CD4-positive, alpha-beta T cell treated with Interleukin-6 for 4 hours (primary cell): ENCODE measurements at regions not wholly inside any gene's neighbourhood (a gene's known extent, or its start where the extent isn't known, plus 50 kb on each side); places are given as distances from the start of the nearest gene placed in this dataset.

Experiments
- DNase-seq: peaks from one replicate; pipeline ENCODE4 v3.0.0-alpha.2; 2020; ENCODE audit warnings: mixed read lengths

DNA sequence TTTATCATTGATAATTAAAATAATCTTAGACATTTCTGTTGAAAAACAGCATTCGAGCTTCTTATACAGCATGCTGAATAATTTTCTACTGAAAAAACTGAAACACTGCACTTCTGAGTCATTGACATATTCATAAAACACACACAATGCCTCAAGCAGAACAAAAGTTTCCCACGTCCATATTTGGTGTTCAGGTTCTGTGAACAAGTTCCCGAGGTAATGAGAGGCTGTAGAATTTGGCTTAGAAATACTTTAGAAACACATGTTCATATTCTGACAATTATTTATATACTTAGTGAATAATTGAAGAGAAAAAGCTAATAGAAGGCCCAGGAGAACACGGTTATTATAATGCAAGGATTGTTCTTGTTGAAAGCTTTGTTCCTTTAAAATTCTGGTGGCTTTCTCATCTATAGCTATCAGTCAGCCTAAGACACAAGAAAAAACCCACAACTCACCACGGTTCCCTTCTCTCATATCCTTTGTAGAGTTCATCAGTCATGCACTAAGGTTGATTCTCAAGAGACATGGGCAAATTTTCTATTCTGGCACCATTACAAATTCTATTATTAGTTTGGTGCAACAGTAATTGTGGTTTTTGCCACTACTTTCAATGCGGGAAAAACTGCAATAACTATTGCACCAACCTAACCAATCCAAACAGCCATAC lies 194.4 kb downstream of the TMX3 start:
- DNase-seq = no peak

DNA sequence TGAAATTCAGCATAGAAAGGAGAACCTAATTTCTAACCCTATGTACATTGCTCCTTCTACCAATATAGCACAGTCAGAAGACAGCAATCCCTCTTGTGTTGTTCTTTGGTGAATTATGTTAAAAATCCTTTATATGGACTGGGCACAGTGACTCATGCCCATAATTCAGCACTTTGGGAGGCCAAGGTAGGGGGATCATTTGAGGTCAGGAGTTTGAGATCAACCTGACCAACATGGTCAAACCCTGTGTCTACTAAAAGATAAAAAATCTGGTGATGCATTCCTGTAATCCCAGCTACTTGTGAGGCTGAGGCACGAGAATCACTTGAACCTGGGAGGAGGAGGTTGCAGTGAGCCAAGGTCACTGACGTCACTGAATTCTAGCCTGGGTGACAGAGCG lies 195.6 kb downstream of the TMX3 start:
- no peak for DNase-seq

DNA sequence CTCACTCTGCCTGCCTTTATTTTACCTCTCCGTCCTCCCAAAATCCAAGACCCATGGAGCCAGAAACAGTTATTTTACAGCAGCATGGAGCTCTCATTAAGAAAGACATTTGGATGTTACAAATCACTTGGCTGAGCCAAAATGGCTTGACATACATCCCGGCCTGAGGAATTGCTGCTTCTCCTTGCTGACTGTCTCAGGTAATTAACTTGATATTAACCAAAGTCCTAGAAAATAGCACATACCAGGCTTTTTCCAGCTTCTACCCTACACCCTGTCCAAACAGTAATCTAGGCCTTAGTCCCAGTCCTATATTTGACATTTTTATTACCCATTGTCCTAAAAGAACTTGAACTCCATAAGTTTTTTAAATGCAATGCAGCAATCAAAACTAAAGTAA lies 205.0 kb downstream of the TMX3 start:
- no peak for DNase-seq

DNA sequence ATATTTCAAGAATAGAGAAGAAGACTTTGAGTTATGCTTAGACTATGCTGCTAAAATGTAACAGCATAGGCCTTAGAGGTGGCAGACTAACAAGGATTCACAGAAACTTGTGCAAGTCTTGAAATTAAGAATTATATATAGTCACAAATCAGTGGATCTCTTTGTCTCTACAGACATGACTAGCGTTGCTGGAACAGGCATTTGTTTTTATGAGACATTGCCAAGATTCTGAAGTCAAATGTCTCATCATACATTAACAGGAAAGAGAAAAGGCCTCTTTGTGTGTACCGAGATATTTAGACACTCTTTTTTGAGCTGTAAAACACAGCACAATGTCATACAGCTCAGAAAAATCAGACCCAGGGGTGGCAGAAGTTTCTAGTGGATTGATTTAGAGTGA lies 207.1 kb downstream of the TMX3 start:
- DNase-seq = no peak

DNA sequence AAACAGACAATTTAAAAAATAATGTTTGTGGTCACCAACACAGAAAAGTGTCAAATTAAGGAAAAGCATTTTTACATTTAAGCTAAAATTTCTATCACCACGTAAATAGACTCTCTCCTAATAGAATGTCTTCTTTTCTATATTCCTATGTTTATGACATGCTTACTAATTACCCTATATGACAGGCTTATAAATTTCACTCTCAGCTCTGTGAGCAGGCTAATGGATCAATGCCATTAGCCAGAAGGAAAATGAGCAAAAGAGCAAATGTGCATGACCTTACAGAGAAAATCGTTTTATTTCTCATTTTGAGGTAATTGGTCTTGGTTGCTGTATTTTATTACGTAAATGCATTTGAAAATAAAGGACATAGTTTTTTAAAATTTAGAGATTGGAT lies 209.7 kb downstream of the TMX3 start:
- DNase-seq = no peak

DNA sequence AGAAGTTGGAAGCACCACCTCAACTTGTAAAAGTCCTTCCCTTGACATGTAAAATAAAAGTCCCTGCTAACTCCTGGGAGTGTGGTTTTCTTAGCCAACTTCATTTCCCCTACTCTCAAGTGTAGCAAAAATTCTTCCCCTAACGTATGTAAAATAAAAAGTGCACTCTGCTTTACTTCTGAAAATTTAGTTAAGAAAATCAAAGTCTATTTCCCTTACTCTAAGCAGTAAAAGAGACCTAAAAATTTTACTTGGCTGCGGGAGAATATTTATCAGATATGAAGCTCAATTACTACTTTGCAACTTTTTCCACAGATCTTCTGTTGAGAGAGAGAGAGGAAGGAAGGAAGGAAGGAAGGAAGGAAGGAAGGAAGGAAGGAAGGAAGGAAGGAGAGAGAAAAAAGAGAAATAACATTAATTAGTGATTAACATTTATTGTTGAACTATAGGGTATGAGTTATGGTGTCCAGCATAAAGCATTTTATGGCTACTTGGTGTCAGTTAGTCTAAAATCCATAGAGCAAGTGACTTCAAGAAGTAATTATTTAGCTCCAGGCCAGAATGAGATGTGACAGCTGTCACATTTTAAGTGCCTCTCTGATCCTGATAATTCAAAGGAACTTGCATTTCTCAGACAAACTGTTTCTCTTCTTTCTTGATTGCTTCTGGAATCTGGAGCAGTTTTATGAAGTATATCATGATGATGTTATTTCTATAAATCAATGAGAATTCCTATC lies 210.3 kb downstream of the TMX3 start:
- DNase-seq = no peak

DNA sequence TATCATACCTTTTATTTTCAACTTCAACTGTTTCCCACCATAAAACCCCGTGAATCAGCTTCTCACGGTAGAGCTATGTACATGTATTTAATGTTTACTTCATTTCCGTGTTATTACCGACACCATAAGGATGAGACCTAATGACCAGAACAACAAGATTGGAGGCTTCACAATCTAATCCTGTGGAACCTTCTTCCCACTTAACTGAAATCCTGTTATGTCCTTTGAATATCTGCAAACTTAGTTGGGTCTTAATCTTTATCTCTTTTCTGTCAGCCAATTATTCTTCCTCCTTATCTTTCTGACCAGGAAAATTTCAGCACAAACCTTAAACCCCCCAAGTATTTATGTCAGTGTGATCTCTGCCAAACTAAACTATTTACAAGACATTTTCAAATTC lies 214.4 kb downstream of the TMX3 start:
- DNase-seq = no peak

DNA sequence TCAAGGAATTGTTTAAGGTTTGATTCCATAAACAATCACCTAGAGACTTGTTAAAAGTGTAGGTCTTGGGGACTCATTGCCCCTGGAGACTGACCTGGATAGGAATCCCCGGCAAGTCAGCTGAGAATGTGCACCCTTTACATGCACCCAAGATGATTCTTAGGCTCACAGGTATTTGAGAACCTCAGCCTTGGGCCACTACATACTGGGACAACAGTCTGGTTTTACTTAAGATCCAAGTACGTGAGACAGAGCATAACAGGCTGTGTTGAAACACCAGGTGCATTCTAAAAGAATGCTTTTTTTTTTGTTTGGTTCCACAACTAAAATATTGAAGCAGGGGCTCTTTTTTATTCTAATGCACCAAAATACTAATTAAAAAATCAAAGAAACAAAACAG lies 215.8 kb downstream of the TMX3 start:
- no peak for DNase-seq

DNA sequence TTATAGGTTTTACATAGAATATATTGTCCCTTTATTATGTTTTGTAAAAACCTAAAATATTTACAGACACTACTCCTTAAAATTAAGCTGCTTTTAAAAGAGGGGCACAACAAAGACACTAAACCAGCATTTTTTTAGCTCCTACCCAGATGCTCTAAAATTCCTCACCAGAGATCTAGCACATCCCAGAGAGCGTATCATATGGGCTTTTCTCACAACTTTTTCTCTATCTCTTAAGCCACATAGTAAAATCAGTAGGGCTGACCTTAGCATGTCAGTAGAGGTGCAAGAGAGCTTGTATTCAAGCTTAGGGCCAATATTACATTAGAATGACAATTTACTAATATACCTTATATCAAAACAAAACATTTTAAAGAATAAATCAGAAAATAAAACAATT lies 216.3 kb downstream of the TMX3 start:
- DNase-seq = no peak

DNA sequence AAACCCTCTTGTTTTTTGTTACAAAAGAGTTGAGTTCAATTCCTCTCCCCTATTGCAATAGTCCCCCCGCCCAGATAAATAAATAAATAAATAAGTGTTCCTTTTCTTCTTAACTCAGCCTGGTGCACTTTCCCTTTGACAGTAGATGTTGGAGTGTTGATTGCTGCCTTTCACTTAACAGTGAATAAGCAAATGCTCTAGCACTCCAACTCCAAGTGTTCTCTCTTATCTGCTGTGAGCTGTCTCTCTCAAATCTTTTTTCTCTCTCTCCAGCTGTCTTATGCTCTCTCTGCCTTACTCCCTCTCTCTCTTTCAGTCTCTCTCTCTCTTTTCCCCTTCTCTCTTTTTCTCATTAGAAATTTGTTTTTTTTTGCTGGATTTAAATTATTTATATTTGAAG lies 216.7 kb downstream of the TMX3 start:
- no peak for DNase-seq

DNA sequence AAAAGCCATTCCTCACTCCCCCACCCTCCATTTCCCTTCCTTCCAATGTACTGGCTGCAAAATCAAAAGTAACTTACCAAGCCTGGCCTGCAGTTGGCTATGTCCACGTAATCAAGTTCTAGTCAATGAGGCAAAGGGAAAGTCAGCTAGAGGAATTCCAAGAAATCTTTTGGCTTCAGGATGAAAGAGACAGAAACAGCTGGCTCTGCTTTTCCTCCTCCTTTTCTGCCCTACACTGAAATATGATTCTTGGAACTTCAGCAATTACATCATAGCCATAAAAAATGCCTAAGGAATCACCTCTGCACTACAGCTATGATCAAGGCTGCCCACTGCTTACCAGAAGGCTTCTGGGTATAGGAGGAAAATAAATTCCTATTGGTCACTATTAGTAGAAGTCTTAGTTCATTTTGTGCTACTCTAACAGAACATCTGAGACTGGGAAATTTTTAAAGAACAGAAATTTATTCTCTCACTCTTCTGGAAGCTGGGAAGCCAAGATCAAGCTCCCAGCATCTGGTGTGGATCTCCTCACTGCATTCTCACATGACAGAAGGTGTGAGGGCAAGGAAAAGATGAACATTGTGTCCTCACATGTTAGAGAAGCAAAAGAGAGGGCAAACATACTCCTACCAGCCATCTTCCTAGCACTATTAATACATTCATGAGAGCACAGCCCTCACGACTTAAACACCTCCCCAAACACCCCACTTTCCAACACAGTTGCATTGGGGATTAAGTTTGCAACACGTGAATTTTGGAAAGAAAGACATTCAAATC lies 219.9 kb downstream of the TMX3 start:
- no peak for DNase-seq

DNA sequence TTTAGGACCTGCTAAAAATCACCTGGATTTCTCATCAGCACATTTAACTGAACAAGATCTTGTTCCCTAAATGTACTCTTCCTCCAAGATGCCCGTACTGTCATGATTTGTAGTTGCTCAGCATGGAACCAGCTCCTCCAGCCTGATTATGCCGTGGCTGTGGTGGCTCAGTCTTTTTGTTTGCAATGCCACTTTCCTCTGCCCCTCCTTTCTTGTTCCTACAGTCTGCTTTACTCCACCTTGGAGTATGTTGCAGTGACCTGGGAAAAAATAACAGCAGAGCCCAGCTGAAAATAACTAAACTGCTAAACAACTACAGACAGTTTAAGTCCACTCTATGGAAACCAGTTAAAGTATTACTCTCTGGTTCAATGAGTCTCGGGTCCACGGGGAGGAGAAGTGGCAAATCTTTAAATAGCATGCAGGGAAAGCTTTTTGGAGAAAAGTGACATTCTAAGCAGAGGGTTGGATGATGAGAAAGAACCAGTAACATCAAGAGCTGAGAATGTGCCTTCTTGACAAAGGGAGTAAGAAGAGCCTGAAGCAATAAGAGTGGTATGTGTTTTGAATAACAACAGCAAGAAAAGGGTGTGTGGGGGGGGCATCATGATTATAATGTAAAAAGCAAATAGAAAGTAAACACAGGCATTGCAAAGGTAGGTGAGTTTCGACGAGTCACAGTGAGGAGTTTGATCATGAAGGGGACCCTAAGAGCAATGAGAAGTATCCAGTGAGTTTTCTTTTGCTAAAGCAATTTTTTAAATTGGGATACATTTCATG lies 225.7 kb downstream of the TMX3 start:
- no peak for DNase-seq

DNA sequence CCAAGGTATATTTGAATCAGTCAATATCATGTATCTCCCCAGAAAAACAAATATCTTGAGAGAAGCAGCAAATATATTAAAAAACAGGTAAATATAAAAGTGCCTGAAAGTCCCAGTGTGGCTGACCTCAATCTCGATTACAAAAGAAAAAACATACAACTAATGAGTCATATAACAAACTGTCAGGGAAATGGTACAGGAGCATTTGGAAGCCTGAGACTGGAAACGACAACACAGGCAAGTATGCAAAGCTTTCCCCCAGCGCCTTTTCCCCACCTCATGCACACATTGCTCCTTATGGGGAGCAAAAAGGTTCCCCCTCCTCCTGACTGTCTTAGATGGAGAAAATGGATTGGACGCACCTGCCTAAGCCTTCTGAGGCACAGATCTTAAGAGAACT lies 230.7 kb downstream of the TMX3 start:
- no peak for DNase-seq

DNA sequence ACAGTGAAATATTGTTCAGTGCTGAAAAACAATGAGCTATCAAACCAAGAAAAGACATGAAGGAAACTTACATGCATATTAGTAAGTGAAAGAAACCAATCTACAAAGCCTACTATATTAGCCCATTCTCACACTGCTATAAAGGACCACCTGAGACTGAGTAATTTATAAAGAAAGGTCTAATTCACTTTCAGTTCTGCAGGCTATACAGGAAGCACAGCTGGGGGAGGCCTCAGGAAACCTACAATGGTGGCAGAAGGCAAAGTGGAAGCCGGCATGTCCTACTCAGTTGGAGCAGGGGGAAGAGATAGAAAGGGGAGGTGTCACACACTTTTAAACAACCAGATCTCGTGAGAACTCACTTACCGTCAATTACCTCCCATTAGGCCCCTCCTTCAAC lies 232.1 kb downstream of the TMX3 start:
- DNase-seq = no peak

DNA sequence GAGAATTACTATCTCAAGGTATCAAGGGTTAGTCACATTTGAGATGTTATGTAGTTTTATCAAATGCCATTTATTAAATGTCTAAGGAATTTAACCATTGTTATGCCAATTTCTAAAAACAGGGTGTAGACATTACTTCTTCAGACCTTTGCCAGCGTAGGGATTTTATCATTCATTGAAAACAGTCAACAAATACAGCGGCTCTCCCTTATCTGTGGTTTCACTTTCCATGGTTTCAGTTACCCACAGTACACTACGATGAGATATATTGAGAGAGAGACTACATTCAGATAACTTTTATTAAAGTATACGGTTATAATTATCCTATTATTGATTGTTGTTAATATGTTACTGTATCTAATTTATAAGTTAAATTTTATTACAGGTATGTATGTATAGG lies 234.7 kb downstream of the TMX3 start:
- DNase-seq = no peak

DNA sequence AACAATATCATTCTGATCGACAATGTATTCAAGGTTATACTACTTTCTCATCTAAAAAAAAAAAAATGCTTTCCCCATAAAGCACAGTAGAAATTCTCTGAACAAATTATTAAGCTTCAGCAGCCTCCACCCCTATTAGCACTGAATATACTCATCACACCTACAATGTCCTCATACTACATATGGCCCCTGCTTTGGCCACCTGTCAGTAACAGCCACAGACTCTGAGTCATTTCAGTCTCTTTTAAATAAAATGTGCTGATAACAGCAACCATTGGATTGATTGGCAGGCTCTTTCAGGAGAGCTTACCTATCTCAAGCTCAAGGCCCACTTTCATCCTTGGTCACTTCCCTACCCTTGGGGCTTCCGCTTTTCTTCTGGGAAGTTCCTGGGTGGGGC lies 236.7 kb downstream of the TMX3 start:
- DNase-seq = no peak

DNA sequence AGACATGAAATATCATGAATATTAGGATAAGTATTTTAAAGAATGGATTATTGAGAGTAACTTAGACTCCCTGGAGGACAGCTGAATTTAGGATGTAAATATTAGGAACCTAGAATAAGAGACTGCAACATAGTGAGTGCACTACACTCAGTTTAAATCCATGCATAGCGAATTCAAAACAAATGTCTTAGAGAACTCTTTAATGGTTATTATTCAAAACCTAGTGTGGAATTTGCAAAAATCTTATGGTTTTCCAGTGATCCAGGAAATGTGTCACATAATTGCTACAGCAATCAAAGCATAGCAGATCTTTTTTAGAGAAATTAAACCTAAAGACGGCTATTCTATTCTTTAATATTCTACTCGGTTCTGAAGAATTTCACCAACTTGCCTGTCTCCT lies 239.0 kb downstream of the TMX3 start:
- DNase-seq = no peak

DNA sequence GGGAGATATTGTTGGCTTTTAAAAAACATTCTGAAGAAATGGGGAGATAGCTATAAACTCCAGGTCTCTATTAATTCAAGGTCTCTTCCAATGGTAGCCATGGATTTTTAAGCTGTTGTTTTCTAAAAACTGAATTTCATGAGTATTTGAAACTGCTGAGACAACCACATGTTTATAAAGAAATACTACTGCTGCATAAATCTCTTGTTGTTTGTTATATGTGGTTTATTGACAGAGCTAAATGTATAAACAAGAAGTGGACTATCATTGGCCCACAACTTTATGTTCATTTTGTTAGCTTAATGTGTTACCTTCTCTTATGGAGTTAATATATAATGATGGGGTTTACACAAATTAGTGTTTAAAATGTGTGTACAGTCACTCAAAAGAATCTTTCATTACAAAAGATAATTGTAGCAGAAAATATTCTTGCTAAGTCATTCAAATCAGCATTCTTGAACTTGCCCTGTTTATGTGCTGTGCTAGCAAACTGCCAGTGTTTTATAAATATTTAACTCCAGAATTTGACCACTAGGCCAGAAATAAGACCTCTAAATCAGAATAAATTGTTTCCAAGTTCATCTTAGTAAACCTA lies 242.1 kb downstream of the TMX3 start:
- DNase-seq = no peak

DNA sequence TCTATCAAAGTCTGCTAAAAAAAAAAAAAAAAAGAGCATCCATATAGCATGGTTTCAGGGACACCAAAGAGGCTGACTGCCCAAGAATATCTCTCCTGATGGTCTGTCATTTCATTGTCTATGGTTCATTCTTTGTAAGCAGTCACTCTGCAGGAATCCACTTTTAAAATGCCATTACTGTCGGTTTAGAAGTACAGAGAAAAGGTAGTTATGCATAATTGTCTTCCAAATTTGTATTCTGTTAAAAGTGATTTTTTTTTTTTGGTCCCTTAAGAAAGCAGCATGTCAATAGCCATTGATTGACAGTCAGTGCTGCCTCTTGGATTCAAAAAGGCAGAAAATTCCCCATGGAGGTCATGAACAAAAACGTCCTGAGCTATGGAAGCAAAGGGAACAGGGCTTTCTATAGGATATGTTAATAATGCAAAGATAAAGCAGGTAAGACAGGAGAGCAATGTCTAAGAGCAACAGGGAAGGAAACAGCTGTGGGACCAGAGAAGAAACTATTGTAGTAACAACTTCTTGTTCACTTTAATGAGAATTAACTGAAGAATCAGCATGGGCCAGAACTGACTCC lies 245.8 kb downstream of the TMX3 start:
- no peak for DNase-seq

DNA sequence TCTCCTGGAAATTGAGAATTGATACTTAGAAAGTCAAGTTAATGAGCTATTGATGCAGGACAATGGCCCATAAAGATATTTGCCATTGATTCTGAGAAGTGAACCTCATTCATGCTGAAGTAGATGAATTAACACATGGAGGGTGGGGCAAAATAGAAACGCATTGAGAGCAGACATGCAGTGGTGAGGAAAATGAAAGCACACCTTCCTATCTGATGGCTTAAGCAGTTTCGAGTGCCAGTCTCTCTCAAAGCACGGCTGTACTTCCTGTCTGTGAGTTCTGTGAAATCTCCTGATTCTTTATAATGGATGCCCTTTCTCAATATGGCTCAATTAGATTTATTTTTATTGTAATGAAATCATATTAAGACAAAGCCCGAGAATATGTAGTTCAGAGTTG lies 247.0 kb downstream of the TMX3 start:
- no peak for DNase-seq

DNA sequence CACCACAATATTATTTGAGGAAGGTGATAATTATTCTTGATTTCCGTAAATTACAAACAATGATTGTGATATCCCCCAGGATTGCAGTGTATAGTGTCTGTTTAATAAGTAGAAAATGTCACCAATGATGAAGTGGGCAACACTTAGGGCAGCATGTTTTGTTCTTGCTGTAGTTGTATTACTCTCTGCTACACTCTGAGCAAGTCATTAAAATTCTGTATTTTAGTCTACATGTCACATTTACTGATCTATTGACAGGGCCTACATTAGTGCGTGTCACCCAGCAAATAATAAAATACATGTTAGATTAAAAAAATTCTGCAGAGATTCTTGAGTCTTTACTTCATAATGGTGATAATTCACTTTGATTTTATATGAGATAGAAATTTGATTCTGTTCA lies 247.6 kb downstream of the TMX3 start:
- DNase-seq = no peak

DNA sequence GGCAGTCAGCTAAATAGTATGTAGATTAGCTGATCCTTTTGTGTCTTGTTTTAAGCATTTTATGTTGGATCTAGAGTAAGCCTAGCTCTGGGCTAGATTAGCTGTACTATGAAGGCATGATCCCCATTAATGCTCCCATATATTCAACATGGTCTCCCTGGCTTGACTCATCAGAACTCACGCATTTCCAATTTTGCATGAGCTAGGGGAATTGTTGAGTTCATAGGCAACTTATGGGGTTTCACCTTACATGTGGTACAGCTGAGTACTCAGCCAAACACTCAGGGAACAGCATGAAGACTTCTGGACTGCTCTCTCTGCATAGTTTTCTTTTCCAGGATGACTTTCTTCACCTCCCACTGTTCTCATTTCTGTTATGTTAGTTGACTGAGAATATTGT lies 248.2 kb downstream of the TMX3 start:
- DNase-seq = no peak

DNA sequence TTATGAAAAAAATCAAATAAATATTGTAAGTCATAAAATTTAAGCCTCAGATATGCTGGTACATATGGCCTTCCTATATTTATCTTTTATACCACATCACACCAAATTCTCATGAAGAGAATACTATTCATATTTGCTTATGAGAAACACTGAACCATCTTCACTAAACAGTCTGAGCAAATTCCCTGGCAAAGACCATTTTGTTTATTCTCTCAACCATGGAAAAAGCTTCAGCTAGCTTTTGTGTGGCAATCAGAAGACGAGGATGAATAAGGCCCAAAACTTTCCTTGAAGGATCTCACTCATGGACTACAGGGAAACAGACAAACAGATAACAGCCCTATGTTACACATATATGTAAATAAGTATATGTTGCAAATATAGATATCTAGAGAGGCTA lies 252.1 kb downstream of the TMX3 start:
- DNase-seq = no peak
